Panc1 (cell line): ENCODE measurements at regions not wholly inside any gene's neighbourhood (a gene's known extent, or its start where the extent isn't known, plus 50 kb on each side); places are given as distances from the start of the nearest gene placed in this dataset.
A peak's percentile ranks its signal among the peaks of the same experiment; 100 is the strongest.

ENCODE experiments used
- ATAC-seq: fragments of 200-7000 bp; cut with Tn5 transposase; 2 replicates; pipeline ENCODE4 v1.9.1; 2020; ENCODE audit warnings: mild to moderate bottlenecking, moderate library complexity
- BruUV-seq: library from RNA; stranded (reverse); fragments of 400-500 nt; replicated peaks from 2 replicates; lab custom pipeline; 2021; lab: Mats Ljungman, UMichigan
- CTCF ChIA-PET: fragments of 300-600 bp; sonication (Branson Sonifier 250); formaldehyde crosslinking; loops from one replicate; lab custom pipeline; 2022; ENCODE audit warnings: antibody characterized with exemption; lab: Charles Lee
- POLR2A ChIA-PET: fragments of 300-600 bp; sonication (Branson Sonifier 250); formaldehyde crosslinking; loops from one replicate; lab custom pipeline; 2022; ENCODE audit warnings: antibody characterized with exemption; lab: Charles Lee
- DNase-seq: peaks from one replicate; pipeline ENCODE4 v3.0.0-alpha.2; 2010; ENCODE audit warnings: low read depth, low spot score
- H3K27ac ChIP-seq: 2 replicates; pipeline ENCODE4 v1.5.1; 2011; ENCODE audit warnings: mild to moderate bottlenecking, low read length, inconsistent platforms
- H3K27me3 ChIP-seq: fragments of 200-500 bp; sonication (Bioruptor generic); 2 replicates; pipeline ENCODE4 v1.6.0; 2014; ENCODE audit warnings: low read length, inconsistent platforms; ENCODE audit not compliant: control insufficient read depth, insufficient read depth
- H3K36me3 ChIP-seq: fragments of 200-500 bp; sonication (Bioruptor generic); 2 replicates; pipeline ENCODE4 v1.5.1; 2014; ENCODE audit warnings: inconsistent platforms, mild to moderate bottlenecking, low read length, moderate library complexity; ENCODE audit not compliant: control insufficient read depth, insufficient read depth
- H3K4me1 ChIP-seq: 2 replicates; pipeline ENCODE4 v1.5.1; 2011; ENCODE audit warnings: inconsistent platforms, mild to moderate bottlenecking, low read length, moderate library complexity; ENCODE audit not compliant: control insufficient read depth, insufficient read depth
- H3K4me3 ChIP-seq, 2 experiments: 2 replicates each; pipeline ENCODE4 v1.5.1; 2011 to 2012; ENCODE audit warnings: low read depth in 2 of 2, low read length in 2 of 2, mild to moderate bottlenecking in 2 of 2, inconsistent platforms in 1 of 2, moderate library complexity in 1 of 2
- H3K9me3 ChIP-seq: fragments of 200-500 bp; sonication (Bioruptor generic); 2 replicates; pipeline ENCODE4 v1.5.1; 2014; ENCODE audit warnings: low read depth, mild to moderate bottlenecking, inconsistent platforms, low read length, moderate library complexity; ENCODE audit not compliant: control insufficient read depth, insufficient read depth
- POLR2AphosphoS5 ChIP-seq: IDR thresholded peaks from 2 replicates; pipeline ENCODE4 v1.6.1; 2012; ENCODE audit warnings: mild to moderate bottlenecking, low read depth, low read length, moderate library complexity
- SIN3A ChIP-seq: IDR thresholded peaks from 2 replicates; pipeline ENCODE4 v1.6.1; 2012; ENCODE audit warnings: low read depth, mild to moderate bottlenecking, low read length, moderate library complexity, borderline replicate concordance; ENCODE audit not compliant: insufficient read depth
- TCF7L2 ChIP-seq: IDR thresholded peaks from 2 replicates; pipeline ENCODE4 v1.6.1; 2011; ENCODE audit warnings: mild to moderate bottlenecking, low read depth, low read length, inconsistent platforms
- in situ Hi-C: cut with HindIII; loops from 2 replicates; pipeline ENCODE4 v1.10.0; 2016; ENCODE audit warnings: low sequenced_read_pairs, low pct_unique_long_range_greater_than_20kb
- intact Hi-C: fragments of 100-400 bp; cut with micrococcal nuclease; formaldehyde crosslinking; loops from one replicate; pipeline ENCODE4 v1.10.0; 2022; ENCODE audit not compliant: unreplicated experiment
- TF ChIP-seq, protein P1 (sequence below), 2 experiments: IDR thresholded peaks; 2 replicates each; pipeline ENCODE4 v1.6.1; 2011 to 2012; ENCODE audit warnings: low read depth in 2 of 2, control low read depth in 1 of 2, low read length in 1 of 2, mild to moderate bottlenecking in 1 of 2, moderate library complexity in 1 of 2; ENCODE audit not compliant: insufficient read depth in 1 of 2
- TF ChIP-seq, protein P2 (sequence below): fragments of 450-650 bp; IDR thresholded peaks from 2 replicates; pipeline ENCODE4 v1.5.1; 2017; ENCODE audit warnings: mild to moderate bottlenecking

DNA sequence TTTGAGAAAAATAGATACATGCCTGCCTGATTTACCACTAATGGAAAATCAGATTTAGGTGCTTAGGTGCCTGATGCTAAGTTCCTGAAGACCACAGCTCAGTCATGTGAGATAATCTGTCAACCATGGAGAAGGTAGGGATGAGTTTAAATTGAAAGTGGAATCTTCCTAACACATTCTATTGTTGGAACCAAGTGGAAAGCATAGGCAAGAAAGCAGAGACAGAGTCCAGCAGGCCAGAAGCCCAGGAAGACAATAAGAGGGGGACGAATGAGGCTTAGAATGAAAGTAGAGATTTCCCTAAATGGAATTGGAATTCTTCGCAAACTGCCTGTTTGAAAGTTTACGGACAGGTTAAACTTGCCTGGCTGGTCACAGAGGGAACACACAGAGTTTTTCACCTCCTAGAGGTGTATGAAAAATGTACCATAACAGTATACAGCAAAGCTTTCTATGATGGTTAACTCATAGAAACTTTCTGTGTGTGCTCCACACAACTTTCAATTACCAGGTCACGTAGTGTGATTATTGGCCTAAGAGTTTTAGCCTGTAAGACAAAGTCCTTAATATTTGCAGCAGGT, 453.8 kb upstream of the KCNMB2 start:
- Histone ChIP-seq H3K9me3 (no peaks in the 10 kb centered on the region), H3K4me1 (peaks cover 20% of the 10 kb centered on the region), H3K4me3 (no peak overlapping the region), H3K27me3 (no peaks in the 10 kb centered on the region), H3K36me3 (no peaks in the 10 kb centered on the region), H3K27ac (no peak overlapping the region)
- intact Hi-C loops = no loop called here
- ATAC-seq (no peak), DNase-seq (no peak)
- in situ Hi-C loops = no loop called here
- CTCF ChIA-PET = interaction anchor here (0.7 kb wide), 1 partner anchor 279 kb away, joined by 5 read pairs; no protein-coding TSS in a partner anchor
- POLR2A ChIA-PET = no interaction called here
- no TSS peak for BruUV-seq
- TF ChIP-seq TCF7L2 = no peak
- TF ChIP-seq, protein P1, sequence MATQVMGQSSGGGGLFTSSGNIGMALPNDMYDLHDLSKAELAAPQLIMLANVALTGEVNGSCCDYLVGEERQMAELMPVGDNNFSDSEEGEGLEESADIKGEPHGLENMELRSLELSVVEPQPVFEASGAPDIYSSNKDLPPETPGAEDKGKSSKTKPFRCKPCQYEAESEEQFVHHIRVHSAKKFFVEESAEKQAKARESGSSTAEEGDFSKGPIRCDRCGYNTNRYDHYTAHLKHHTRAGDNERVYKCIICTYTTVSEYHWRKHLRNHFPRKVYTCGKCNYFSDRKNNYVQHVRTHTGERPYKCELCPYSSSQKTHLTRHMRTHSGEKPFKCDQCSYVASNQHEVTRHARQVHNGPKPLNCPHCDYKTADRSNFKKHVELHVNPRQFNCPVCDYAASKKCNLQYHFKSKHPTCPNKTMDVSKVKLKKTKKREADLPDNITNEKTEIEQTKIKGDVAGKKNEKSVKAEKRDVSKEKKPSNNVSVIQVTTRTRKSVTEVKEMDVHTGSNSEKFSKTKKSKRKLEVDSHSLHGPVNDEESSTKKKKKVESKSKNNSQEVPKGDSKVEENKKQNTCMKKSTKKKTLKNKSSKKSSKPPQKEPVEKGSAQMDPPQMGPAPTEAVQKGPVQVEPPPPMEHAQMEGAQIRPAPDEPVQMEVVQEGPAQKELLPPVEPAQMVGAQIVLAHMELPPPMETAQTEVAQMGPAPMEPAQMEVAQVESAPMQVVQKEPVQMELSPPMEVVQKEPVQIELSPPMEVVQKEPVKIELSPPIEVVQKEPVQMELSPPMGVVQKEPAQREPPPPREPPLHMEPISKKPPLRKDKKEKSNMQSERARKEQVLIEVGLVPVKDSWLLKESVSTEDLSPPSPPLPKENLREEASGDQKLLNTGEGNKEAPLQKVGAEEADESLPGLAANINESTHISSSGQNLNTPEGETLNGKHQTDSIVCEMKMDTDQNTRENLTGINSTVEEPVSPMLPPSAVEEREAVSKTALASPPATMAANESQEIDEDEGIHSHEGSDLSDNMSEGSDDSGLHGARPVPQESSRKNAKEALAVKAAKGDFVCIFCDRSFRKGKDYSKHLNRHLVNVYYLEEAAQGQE (IDR thresholded peaks at IDR 0.05; ENCODE audit: insufficient read depth in 1 of 2, low read depth in 2 of 2, low read length in 1 of 2) = no peak
- no peak for TF ChIP-seq SIN3A
- TF ChIP-seq POLR2AphosphoS5 = no peak
- TF ChIP-seq, protein P2, sequence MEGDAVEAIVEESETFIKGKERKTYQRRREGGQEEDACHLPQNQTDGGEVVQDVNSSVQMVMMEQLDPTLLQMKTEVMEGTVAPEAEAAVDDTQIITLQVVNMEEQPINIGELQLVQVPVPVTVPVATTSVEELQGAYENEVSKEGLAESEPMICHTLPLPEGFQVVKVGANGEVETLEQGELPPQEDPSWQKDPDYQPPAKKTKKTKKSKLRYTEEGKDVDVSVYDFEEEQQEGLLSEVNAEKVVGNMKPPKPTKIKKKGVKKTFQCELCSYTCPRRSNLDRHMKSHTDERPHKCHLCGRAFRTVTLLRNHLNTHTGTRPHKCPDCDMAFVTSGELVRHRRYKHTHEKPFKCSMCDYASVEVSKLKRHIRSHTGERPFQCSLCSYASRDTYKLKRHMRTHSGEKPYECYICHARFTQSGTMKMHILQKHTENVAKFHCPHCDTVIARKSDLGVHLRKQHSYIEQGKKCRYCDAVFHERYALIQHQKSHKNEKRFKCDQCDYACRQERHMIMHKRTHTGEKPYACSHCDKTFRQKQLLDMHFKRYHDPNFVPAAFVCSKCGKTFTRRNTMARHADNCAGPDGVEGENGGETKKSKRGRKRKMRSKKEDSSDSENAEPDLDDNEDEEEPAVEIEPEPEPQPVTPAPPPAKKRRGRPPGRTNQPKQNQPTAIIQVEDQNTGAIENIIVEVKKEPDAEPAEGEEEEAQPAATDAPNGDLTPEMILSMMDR = no peak

DNA sequence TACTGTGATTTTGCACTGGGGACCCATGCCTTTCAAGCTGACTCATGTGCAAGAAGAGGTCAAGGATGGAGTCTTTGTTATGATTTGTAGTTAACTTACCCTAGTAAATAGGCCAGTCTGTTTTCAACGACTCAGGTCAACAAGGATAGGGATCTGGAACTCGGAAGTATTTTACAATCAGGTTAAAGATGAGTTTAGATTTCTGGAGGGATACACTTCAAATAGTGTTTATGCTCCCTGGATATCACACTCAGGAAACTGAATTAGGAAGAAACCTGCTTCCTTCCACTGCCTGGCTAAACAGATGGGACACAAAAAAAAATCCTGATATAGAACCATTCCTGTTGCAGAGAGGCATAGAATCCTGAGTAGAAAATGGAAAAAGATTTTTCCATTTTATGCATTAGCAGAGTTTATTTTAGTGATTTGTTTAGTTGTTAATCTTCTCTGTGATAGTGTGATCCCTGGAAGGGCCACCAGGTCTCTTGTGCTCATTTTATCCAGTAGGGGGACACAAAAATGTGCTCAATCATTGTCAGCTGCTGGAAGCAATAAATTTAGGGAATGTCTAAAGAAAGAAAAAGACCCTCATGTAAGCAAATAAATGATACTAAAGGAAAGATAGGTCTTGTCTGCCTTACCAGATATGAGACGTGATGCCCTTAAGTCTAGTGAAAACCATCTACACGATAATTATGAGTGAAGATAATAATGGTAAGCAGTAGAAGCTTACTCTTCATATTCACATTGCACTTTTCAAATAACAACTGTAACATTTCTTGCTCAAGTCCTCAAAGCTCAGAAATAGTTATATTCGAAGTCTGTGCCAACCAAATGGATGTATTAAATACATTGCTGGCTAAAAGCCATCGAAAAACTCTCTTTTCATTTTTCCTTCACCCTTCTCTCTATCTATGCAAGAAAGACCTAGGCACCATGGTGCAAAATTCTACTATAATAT, 452.1 kb upstream of the KCNMB2 start:
- no TSS peak for BruUV-seq
- in situ Hi-C loops (no loop called here), intact Hi-C loops (no loop called here)
- peaks cover 20% of the 10 kb centered on the region for H3K4me1 ChIP-seq
- no peak for ATAC-seq
- H3K27ac ChIP-seq = peak overlapping the region; percentile 57
- POLR2A ChIA-PET = no interaction called here
- no peak overlapping the region for H3K4me3 ChIP-seq
- DNase-seq = no peak
- no peaks in the 10 kb centered on the region for H3K27me3 ChIP-seq
- no peak for TF ChIP-seq POLR2AphosphoS5
- TF ChIP-seq, protein P2 = peak; percentile 35; the same call in 1 of the 2 replicates
- CTCF ChIA-PET = no interaction called here
- no peaks in the 10 kb centered on the region for H3K36me3 ChIP-seq
- H3K9me3 ChIP-seq = no peaks in the 10 kb centered on the region
